SH-SY5Y (cell line): ENCODE measurements at regions not wholly inside any gene's neighbourhood (a gene's known extent, or its start where the extent isn't known, plus 50 kb on each side); places are given as distances from the start of the nearest gene placed in this dataset.

ENCODE experiments used
- GATA2 ChIP-seq: IDR thresholded peaks from 2 replicates; pipeline ENCODE4 v1.6.1; 2011; ENCODE audit warnings: mild to moderate bottlenecking, low read depth, low read length
- GATA3 ChIP-seq: IDR thresholded peaks from 2 replicates; pipeline ENCODE4 v1.6.1; 2011; ENCODE audit warnings: low read depth, mild to moderate bottlenecking, low read length, moderate library complexity

- TF ChIP-seq GATA3 (no peak), GATA2 (no peak)
Measured at GRCh38 chr16:26697807-26698206, 368.9 kb upstream of the C16orf82 start.

DNA sequence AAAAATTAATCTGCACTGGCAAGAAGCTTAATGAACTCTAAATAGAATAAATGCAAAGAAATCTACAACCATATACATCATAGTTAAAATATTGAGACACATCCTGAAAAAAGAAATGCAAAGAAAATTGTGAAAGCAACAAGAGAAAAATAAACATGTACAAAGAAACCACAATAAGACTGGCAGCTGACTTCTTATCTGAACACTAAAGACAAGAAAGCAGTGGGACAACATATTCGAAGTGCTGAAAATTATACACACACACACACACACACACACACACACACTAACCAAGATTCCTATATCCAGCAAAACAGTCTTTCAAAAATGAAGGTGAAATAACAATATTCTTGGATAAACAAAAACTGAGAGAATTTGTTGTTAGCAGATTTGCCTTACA lies 366.5 kb upstream of the C16orf82 start:
- TF ChIP-seq GATA3, result no peak

DNA sequence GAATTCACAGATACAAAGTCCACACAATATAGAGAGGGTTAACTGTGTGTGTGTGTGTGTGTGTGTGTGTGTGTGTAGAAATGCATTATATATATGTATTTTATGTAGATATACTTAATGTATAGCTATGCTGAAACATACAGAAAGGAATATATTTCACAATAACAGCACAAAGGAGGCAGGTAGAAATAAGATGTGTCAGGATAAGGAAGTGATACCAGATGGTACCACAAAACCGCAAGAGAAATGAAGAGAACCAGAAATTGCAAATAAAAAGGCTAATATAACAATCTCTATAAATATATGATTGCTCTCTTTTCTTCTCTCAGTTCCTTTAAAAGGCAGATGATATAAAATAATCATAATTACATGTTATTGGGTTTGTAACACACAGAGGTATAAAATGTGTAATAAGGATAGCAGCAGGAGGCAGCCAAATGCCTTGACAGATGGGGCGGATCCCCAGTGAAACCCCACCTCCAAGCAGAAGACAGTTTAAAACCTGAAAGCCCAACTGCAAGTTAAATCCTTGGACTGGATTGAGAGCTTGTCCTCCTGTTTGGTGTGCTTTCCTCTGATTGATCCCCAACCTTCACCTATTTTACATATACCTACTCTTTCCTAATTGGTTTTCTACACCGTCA lies 365.4 kb upstream of the C16orf82 start:
- TF ChIP-seq GATA3, result no peak
- no peak for TF ChIP-seq GATA2

DNA sequence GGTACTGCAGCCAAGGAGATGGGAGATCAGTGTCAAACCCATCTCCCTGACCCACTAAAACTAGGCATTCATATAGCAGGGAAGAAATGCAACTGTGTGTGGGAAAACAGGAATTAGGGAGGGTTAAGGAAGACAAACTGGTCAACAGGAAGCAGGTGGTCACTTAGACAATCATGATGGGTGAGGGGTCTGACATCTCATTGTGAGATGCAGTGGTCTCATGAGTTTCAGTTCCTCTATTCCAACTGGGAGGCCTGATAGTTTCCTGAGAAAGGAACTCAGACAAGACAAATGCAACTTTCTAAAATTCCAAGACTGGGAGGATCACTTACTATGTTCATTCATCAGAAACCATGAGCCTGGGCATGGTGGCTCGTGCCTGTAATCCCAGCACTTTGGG lies 361.4 kb upstream of the C16orf82 start:
- TF ChIP-seq GATA2, result no peak
- no peak for TF ChIP-seq GATA3

DNA sequence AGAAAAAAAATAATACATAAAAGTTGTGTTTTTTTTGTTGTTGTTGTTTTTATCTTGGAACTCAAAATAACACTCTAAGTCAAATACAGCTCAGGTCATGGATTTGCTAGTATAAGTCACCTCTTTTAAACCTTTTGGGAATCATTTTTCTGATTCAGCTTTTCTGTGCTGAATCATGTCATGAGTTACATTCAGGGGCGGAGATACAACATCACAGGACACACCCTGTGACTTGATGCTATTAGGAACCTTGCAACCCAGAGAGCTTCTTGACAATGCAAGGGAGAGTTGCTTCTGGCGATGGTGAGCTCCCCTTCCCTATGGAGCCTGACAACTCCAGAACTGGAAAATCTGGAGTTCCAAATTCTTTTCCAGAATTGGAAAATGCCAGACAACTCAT lies 358.3 kb upstream of the C16orf82 start:
- TF ChIP-seq GATA2, result no peak
- no peak for TF ChIP-seq GATA3

- TF ChIP-seq GATA3 (no peak), GATA2 (no peak)
Measured at GRCh38 chr16:26709175-26709574, 357.6 kb upstream of the C16orf82 start.

DNA sequence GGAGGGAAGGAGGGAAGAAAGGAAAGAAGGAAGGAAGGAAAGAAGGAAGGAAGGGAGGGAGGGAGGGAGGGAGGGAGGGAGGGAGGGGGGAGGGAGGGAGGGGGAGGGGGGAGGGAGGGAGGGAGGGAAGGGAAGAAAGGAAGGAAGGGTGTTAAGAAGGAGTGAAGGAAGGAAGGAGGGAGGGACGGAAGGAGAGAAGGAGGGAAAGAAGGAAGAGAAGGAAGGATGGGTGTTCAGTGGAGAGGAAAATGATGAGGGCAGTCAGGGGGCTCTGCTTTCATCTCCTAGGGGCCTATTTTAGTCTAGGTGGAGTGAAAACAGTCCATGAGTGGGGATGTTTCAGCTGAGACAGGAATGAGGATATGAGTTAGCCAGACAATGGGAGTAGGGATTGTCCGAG lies 357.0 kb upstream of the C16orf82 start:
- TF ChIP-seq GATA3, result no peak
- TF ChIP-seq GATA2, result no peak

DNA sequence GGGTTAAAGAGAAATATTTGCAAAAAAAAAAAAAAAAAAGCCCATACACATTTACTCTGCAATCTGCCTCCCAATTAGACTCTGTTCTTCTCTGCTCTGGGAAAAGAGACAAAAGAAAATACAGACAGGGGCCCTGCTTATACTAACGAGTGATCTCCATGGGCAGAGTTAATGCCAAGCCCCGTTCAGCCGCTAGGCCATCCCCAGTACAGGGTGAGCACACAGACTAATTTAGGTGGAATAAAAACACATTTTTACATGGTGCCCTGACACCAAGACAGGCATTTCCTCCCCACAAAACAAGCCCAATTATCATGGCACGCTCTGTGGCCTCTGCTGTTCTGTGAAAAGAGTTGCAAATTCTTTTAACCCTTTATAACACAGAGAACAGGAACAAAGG lies 356.3 kb upstream of the C16orf82 start:
- no peak for TF ChIP-seq GATA3
- no peak for TF ChIP-seq GATA2

GRCh38 chr16:26712876-26713275 lies 353.9 kb upstream of the C16orf82 start:
- TF ChIP-seq GATA3 (no peak), GATA2 (no peak)

DNA sequence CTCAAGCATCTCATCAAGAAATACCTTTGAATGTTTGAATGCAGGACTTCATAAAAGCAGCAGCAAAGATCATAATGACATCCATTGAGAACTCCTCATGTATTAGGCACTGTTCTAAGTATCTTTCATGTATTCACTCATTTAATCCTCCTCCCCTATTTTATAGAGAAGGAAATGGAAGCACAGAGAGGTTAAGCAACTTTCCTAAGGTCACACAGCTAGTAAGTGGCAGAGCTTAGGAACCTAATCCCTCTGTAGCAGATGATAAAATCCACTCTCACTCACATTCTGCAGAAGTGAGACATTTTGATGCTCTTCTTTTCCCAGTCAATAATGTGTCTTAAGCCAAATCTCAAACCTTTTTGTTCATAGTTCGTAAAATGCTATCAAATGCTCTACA lies 350.8 kb upstream of the C16orf82 start:
- no peak for TF ChIP-seq GATA3
- no peak for TF ChIP-seq GATA2

DNA sequence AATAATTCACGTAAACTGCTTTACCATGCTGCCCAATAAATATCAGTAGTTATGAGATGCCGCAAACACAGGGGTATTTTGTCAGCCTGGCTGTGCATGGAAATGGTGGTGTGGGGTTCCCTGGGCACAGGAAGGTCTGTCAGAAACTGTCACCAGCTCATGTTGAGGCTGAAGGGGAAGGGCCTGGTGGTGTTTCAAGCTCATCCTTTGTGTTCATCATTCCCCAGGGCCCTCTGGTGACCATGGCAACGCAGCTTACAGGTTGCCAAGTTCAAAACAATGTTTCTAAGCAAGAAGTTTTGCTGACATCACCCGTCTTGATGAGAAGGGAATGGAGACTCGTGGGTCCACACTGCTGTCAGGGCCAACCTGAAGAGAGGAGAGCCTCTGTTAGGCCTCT lies 348.9 kb upstream of the C16orf82 start:
- TF ChIP-seq GATA3, result no peak
- no peak for TF ChIP-seq GATA2

DNA sequence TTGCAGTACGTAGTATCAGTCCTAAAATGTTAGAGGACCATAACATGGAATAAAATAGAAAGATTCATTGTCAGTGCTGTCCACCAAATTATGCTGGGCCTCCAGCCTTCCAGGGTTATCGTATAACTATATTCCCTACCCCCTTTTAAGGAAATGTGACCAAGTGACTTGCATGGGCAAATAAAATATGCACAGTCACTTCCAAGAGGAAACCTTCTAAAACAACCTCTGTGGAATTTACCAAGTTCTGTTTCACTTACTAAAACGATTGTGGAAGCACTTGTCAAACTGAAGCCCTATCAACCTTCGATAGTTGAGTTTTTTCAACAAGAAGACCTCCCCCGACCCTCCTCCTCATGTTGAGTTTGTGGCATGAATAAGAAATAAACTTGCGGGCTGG lies 345.4 kb upstream of the C16orf82 start:
- TF ChIP-seq GATA3 (no peak), GATA2 (no peak)

DNA sequence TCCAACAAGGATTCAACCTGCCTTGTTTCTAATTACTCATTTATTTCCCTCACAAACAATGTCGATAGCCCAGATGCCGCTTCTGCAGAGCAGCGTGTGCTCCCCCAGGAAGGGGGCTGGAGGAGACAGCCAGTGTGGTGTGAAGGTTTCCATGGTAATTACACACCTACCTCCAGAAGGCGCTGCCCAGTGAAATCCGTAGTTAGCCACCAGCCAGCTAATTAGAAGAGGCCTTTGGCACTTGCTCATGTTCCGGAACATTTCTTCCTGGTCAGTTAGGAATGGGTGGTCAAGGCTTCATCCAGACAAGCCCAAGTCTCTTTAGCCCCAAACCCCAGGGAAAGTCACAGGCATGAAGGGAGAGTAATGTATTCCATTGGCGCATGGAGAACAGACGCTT lies 342.5 kb upstream of the C16orf82 start:
- TF ChIP-seq GATA2, result no peak
- TF ChIP-seq GATA3, result no peak

DNA sequence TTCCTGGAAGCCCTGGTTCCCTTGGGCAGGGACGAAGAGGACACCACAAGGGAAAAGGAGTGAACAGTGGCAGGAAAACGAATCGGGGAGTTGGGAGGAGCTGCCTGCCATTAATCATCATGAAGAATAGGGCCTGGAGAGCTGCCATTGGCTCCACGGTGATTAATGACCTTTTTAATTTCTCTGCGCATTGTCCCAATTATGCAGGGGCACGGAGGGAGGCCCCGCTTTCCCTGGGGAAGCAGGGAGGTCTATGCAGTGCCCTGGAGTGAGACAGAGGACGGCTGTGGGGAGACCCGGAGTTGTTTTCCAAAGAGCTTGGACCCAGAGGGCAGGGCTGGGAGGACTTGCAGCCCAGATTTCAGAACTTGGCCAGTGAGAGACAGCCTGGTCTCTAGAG lies 338.9 kb upstream of the C16orf82 start:
- TF ChIP-seq GATA2 (no peak), GATA3 (no peak)

DNA sequence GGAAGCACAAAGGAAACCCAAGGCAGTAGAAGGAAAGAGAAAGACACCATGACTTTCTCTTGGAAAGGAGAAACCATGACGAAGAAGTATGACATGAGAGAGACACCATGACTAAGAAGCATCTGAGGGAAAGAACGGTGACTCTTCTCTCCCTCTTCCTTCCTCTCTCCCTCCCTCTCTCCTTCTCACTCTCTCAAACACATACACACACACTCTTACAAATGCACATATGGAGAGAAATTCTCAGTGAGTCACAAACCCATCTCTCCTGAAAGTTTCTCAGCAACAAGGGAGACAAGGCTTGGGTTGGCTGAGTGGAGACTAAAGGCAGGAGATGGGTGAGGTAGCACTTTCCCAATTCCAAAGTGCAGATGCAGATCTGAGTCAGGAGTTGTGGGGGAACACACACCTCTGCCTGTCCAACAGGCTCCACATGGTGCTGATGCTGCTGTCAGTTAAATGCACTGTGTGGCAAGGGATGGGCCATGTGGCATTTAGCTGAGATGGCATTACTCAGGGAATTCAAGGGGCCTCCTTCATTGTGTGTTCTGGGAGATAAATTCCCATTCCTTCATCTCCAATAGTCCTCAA lies 336.7 kb upstream of the C16orf82 start:
- TF ChIP-seq GATA2 (no peak), GATA3 (no peak)

- TF ChIP-seq GATA2 (no peak), GATA3 (no peak)
Measured at GRCh38 chr16:26731729-26732128, 335.0 kb upstream of the C16orf82 start.
